Fibroblast of skin of left biceps (primary cell): ENCODE measurements at regions not wholly inside any gene's neighbourhood (a gene's known extent, or its start where the extent isn't known, plus 50 kb on each side); places are given as distances from the start of the nearest gene placed in this dataset.
"Not testable (repeated sequence)": the region's sequence is repeated elsewhere in the genome, so short reads cannot be mapped to it uniquely, and the experiment has no call there.

ENCODE experiments used
- DNase-seq, 2 experiments: peaks; one replicate each; pipeline ENCODE4 v3.0.0-alpha.2; 2013; ENCODE audit warnings: low read depth in 2 of 2

GRCh38 chr12:19823326-19823725, 384.0 kb downstream of the AEBP2 start:
- DNase-seq, result not testable (repeated sequence)

- no peak for DNase-seq
These were observed 387.8 kb downstream of the AEBP2 start for GRCh38 chr12:19826980-19827550.

- DNase-seq, result no peak
These were observed 390.0 kb downstream of the AEBP2 start for GRCh38 chr12:19829100-19829853.

- DNase-seq, result no peak
These were observed 391.2 kb downstream of the AEBP2 start for GRCh38 chr12:19830446-19830845.

GRCh38 chr12:19833775-19834501, 394.6 kb downstream of the AEBP2 start:
- peak; percentile 76 to 79 for DNase-seq

GRCh38 chr12:19834592-19834991, 395.3 kb downstream of the AEBP2 start:
- DNase-seq, result no peak

GRCh38 chr12:19836056-19836455, 396.8 kb downstream of the AEBP2 start:
- no peak for DNase-seq

GRCh38 chr12:19836456-19836855, 397.2 kb downstream of the AEBP2 start:
- DNase-seq, result no peak

GRCh38 chr12:19837543-19837942, 398.3 kb downstream of the AEBP2 start:
- no peak for DNase-seq

- no peak for DNase-seq
These were observed 402.2 kb downstream of the AEBP2 start for GRCh38 chr12:19841451-19841850.

GRCh38 chr12:19842116-19842515, 402.8 kb downstream of the AEBP2 start:
- no peak for DNase-seq

- DNase-seq, result no peak
These were observed 404.9 kb downstream of the AEBP2 start for GRCh38 chr12:19844224-19844623.

GRCh38 chr12:19846574-19846973, 407.3 kb downstream of the AEBP2 start:
- DNase-seq, result peak in 1 of 2 experiments; percentile 42

GRCh38 chr12:19847294-19848059, 408.2 kb downstream of the AEBP2 start:
- DNase-seq, result peak; percentile 40

- no peak for DNase-seq
These were observed 409.1 kb downstream of the AEBP2 start for GRCh38 chr12:19848421-19848820.

- DNase-seq, result no peak
These were observed 409.9 kb downstream of the AEBP2 start for GRCh38 chr12:19849208-19849607.

GRCh38 chr12:19850346-19851065, 411.2 kb downstream of the AEBP2 start:
- no peak for DNase-seq

- DNase-seq, result no peak
These were observed 413.0 kb downstream of the AEBP2 start for GRCh38 chr12:19852100-19852855.

GRCh38 chr12:19855851-19856250, 416.6 kb downstream of the AEBP2 start:
- no peak for DNase-seq

- DNase-seq, result no peak
These were observed 417.1 kb downstream of the AEBP2 start for GRCh38 chr12:19856389-19856788.

GRCh38 chr12:19857204-19857603, 417.9 kb downstream of the AEBP2 start:
- DNase-seq, result no peak
